ENCODE measurements at regions not wholly inside any gene's neighbourhood (a gene's known extent, or its start where the extent isn't known, plus 50 kb on each side); places are given as distances from the start of the nearest gene placed in this dataset.

DNA sequence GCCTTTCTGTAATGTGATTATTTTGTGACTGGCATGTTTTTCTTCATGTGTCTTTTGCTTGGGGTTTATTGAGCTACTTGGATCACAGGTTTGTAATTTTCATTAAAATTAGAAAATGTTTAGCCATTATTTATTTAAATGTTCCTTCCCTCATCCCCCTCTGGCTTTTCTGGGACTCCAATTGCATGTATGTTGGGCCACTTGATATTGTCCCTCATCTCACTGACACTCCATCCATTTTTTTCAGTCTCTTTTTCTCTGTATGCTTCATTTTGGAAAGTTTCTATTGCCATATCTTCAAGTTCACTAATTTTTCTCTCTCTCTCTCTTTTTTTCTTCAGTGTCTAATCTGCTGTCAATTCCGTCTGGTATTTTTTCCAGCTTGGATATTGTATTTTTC is 390.1 kb downstream of the PRDM2 start:
- TF ChIP-seq, protein P1, sequence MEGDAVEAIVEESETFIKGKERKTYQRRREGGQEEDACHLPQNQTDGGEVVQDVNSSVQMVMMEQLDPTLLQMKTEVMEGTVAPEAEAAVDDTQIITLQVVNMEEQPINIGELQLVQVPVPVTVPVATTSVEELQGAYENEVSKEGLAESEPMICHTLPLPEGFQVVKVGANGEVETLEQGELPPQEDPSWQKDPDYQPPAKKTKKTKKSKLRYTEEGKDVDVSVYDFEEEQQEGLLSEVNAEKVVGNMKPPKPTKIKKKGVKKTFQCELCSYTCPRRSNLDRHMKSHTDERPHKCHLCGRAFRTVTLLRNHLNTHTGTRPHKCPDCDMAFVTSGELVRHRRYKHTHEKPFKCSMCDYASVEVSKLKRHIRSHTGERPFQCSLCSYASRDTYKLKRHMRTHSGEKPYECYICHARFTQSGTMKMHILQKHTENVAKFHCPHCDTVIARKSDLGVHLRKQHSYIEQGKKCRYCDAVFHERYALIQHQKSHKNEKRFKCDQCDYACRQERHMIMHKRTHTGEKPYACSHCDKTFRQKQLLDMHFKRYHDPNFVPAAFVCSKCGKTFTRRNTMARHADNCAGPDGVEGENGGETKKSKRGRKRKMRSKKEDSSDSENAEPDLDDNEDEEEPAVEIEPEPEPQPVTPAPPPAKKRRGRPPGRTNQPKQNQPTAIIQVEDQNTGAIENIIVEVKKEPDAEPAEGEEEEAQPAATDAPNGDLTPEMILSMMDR (IDR thresholded peaks at IDR 0.05; ENCODE audit: low read depth, low read length) = no peak
- H3K4me3 ChIP-seq (ENCODE audit: low read depth, low read length) = no peak overlapping the region

DNA sequence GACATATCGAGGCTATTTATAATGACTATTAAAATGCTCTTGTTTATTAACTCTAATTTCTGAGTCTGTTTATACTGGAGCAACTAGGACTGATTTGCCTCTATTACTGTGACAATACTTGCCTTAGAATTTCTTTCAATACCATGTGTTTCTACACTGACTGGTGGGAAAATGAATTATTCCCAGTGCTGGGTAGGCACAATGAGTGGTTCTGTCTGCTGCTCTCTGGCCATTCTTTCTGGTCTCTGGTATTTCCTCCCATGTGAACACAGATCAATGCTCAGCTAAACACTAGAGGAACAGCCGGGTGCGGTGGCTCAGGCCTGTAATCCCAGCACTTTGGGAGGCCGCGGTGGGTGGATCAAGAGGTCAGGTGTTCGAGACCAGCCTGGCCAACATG is 390.5 kb downstream of the PRDM2 start:
- H3K4me3 ChIP-seq (ENCODE audit: low read depth, low read length) = no peak overlapping the region
- TF ChIP-seq, protein P1 (IDR thresholded peaks at IDR 0.05; ENCODE audit: low read depth, low read length) = no peak

DNA sequence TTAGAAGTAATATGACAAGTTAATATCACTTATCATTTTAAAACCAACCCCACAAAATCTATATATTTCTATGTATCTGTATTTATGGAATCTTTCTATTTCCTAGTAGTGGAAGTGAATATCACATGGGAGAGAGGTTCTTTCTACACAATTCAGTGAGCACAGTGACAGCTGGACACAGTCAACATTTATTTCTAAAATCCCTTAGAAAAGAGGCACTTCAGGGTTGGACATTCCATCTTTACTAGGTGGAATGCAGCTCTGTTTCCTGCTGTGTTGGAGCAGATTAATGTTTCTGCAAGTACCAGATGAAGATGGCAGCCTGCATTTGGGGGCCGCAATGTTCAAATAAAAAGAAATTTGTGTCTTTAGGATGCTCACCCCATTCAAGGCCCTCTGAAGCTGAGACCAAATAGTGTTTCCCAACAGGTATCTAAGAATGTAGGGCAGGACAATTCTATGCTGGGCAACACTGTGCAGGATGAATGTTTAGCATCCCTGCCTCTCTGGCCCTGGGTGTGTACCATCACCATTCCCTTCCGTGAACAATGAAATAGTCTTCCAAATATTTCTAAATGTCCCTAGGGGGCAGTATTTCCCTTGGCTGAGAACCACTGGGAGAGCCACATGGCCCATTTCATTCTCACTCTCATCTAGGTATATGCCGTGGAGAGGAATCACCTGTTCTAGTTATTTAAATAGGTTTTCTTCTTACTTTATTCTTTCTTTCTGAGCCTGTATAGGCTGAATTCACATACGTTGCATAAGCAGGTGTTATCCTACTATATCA is 394.8 kb downstream of the PRDM2 start:
- H3K4me3 ChIP-seq (ENCODE audit: low read depth, low read length) = no peak overlapping the region
- TF ChIP-seq, protein P1 (IDR thresholded peaks at IDR 0.05; ENCODE audit: low read depth, low read length) = no peak

DNA sequence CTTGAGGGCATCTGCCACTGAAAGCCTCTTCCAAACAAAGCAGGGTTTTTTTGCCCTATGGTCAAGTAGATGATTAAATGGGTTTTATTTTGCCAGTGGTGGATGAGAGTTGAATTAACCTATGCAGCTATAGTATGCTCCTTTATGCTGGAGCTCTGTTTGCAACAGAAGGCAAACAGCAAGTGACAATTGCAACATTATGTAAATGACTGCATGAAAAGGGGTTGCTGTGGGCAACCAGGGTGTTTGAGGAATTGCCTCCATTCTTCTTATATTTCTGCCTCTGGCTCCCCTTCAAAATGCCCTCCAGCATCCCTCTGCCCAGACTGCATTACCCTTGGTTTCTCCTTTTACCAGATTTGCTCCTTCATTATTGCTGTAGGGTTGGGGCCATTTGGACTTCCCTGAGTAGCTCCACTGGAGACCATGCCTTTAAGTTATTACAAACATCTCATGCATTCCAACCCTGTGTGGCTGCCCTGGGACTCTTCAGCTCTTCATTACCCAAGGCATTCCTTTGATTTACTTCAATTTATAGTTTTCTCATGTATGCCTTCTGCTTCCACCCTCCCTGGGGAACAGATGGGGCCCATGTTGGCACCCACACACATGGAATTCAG is 398.4 kb downstream of the PRDM2 start:
- TF ChIP-seq, protein P1 (IDR thresholded peaks at IDR 0.05; ENCODE audit: low read depth, low read length) = no peak
- H3K4me3 ChIP-seq (ENCODE audit: low read depth, low read length) = no peak overlapping the region

DNA sequence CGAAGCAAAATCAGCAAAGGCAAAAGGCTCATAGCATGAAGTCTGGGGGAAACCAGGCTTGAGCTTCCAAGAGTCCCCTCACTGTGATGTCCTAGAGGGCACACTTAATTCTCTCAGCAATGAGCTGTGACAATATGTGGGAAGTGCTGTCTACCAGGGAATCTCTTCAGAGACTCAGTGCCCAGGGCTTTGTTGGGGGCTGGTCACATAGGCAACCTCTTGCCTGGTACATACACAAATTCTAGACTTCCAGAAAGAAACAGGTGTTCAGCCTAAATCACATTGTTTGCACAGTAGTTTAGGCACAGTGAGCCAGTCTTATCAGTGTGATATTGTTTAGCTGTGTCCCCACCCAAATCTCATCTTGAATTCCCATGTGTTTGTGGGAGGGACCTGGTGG is 400.5 kb downstream of the PRDM2 start:
- TF ChIP-seq, protein P1 (IDR thresholded peaks at IDR 0.05; ENCODE audit: low read depth, low read length) = no peak

DNA sequence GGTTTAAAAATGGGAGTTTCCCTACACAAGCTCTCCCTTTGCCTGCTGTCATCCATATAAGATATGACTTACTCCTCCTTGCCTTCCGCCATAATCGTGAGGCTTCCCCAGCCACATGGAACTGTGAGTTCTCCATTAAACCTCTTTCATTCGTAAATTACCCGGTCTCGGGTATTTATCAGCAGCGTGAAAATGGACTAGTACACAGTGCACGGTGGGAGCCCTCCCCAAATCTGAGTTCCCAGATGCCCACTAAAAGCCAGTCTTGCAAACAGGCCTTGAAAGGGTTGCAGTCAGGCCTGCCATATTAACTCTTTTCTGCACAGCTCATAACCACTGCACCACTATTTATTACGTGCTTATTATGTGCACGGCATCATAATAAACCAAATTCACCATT is 400.9 kb downstream of the PRDM2 start:
- no peak overlapping the region for H3K4me3 ChIP-seq (ENCODE audit: low read depth, low read length)
- TF ChIP-seq, protein P1 (IDR thresholded peaks at IDR 0.05; ENCODE audit: low read depth, low read length) = no peak

More for the DNA sequence above, 400.5 kb downstream of the PRDM2 start:
- H3K4me3 ChIP-seq (ENCODE audit: low read depth, low read length) = no peak overlapping the region

DNA sequence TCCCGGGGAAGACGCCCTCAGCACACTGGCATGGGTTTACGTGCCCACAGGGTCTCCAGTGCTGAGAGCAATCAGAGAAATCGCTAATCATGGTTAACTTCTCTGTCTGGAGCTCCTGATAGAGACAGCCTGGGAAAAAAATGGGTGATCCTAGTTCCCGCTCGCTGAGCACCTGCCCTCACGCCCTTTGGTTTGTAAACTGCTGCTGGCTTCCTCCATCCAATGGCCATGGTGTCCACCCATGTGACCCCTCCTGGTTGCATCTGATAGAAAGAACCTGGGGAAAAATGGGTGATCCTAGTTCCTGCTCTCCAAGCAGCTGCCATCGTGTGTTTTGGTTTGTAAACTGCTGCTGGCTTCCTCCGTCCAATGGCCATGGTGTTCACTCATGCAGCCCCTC is 402.2 kb downstream of the PRDM2 start:
- no peak overlapping the region for H3K4me3 ChIP-seq (ENCODE audit: low read depth, low read length)
- TF ChIP-seq, protein P1 (IDR thresholded peaks at IDR 0.05; ENCODE audit: low read depth, low read length) = no peak
